ENCODE measurements at regions not wholly inside any gene's neighbourhood (a gene's known extent, or its start where the extent isn't known, plus 50 kb on each side); places are given as distances from the start of the nearest gene placed in this dataset.
"Not testable (repeated sequence)": the region's sequence is repeated elsewhere in the genome, so short reads cannot be mapped to it uniquely, and the experiment has no call there.

DNA sequence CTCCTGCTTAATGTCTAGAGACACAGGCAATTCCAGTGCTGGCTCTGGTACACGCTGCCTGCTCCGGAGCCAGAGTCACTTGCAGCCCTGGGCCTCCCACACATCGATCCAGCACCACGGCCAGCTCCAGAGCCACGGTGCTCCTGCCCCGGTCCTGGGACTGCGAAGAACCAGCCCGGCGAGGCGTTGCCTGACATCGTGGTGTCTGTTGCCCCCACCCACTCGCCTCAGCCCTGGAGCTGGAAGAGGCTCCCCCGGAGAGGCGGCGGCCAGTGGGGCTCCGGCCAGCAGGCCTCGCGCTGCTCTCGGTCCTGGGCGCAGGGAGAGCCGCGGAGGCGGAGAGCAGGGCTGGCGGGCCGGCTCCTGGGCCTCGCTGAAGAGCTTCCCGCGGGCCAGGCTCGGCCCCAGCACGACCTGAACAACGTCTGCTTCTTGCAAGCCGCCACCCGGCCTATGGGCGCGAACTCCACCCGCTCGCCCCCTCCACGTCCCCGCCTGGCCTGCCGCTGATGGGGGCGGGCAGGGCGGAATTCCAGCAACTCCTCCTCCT lies 364.8 kb downstream of the CEP170 start:
- peak overlapping the region in 1 of 3 experiments; percentile 41 for H3K4me3 Mint-ChIP-seq
- no peak overlapping the region for H3K27ac Mint-ChIP-seq

GRCh38 chr1:242886137-242886536 lies 361.6 kb upstream of the PLD5 start:
- no peaks in the 10 kb centered on the region for H3K4me1 Mint-ChIP-seq
- TF ChIP-seq, protein P1, sequence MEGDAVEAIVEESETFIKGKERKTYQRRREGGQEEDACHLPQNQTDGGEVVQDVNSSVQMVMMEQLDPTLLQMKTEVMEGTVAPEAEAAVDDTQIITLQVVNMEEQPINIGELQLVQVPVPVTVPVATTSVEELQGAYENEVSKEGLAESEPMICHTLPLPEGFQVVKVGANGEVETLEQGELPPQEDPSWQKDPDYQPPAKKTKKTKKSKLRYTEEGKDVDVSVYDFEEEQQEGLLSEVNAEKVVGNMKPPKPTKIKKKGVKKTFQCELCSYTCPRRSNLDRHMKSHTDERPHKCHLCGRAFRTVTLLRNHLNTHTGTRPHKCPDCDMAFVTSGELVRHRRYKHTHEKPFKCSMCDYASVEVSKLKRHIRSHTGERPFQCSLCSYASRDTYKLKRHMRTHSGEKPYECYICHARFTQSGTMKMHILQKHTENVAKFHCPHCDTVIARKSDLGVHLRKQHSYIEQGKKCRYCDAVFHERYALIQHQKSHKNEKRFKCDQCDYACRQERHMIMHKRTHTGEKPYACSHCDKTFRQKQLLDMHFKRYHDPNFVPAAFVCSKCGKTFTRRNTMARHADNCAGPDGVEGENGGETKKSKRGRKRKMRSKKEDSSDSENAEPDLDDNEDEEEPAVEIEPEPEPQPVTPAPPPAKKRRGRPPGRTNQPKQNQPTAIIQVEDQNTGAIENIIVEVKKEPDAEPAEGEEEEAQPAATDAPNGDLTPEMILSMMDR (IDR thresholded peaks at IDR 0.05; ENCODE audit: unreplicated experiment in 3 of 3) = no peak
- no peak overlapping the region for H3K4me3 Mint-ChIP-seq
- H3K36me3 Mint-ChIP-seq (ENCODE audit: low read depth) = no peaks in the 10 kb centered on the region
- H3K27me3 Mint-ChIP-seq (ENCODE audit: low read depth) = no peaks in the 10 kb centered on the region
- H3K27ac Mint-ChIP-seq = no peak overlapping the region
- H3K9me3 Mint-ChIP-seq = no peaks in the 10 kb centered on the region

More for the DNA sequence above, 364.8 kb downstream of the CEP170 start:
- Mint-ChIP-seq H3K36me3 (ENCODE audit: low read depth) (no peaks in the 10 kb centered on the region), H3K27me3 (ENCODE audit: low read depth) (peaks cover 10% of the 10 kb centered on the region), H3K9me3 (no peaks in the 10 kb centered on the region), H3K4me1 (no peaks in the 10 kb centered on the region)
- TF ChIP-seq, protein P1 (IDR thresholded peaks at IDR 0.05; ENCODE audit: unreplicated experiment in 3 of 3) = no peak

GRCh38 chr1:242880022-242880421 lies 355.5 kb upstream of the PLD5 start:
- not testable (repeated sequence) for H3K4me1 Mint-ChIP-seq; H3K36me3 Mint-ChIP-seq (ENCODE audit: low read depth); H3K4me3 Mint-ChIP-seq; H3K27ac Mint-ChIP-seq; H3K27me3 Mint-ChIP-seq (ENCODE audit: low read depth); H3K9me3 Mint-ChIP-seq

DNA sequence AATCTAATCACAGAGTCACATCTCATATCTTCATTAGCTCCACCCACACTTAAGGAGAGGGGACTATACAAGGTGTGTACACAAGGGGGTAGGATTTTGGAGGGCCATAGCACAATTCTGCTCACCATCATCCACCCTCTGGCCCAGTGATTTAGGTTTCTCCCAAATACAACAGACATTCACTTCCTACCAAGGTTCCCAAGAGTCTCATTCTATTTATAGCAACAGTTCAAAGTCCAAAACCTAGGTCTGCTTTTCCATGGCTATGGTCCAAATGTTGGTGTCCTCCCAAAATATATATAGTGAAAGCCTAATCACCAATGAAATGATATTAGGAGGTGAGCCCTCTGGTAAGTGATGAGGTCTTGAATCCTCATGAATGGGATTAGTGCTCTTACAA lies 353.2 kb upstream of the PLD5 start:
- Mint-ChIP-seq H3K27ac (no peak overlapping the region), H3K4me3 (no peak overlapping the region), H3K4me1 (no peaks in the 10 kb centered on the region), H3K27me3 (ENCODE audit: low read depth) (peaks cover 11% of the 10 kb centered on the region), H3K36me3 (ENCODE audit: low read depth) (no peaks in the 10 kb centered on the region), H3K9me3 (no peaks in the 10 kb centered on the region)
- TF ChIP-seq, protein P1 (IDR thresholded peaks at IDR 0.05; ENCODE audit: unreplicated experiment in 3 of 3) = no peak

DNA sequence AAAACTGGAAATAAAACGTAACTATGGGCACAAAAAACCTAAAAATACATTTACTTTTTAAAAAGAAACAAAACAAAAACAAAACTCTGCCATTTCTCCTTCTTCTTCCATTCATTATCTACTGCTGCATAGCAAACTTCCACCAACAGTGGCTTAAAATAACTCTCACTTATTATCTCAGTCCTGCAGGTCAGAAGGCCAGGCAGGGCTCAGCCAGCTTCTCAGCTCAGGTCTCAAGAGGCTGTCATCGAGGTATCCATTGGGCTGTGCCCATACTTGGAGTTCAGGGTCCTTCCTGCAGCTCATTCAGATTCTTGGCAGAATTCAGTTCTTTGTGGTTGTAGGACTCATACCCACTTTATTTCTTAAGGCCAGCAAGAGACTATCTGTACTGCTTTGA lies 352.7 kb upstream of the PLD5 start:
- peaks cover 11% of the 10 kb centered on the region for H3K27me3 Mint-ChIP-seq (ENCODE audit: low read depth)
- TF ChIP-seq, protein P1 (IDR thresholded peaks at IDR 0.05; ENCODE audit: unreplicated experiment in 3 of 3) = no peak
- no peaks in the 10 kb centered on the region for H3K9me3 Mint-ChIP-seq
- no peaks in the 10 kb centered on the region for H3K4me1 Mint-ChIP-seq
- no peaks in the 10 kb centered on the region for H3K36me3 Mint-ChIP-seq (ENCODE audit: low read depth)
- H3K4me3 Mint-ChIP-seq = no peak overlapping the region
- H3K27ac Mint-ChIP-seq = no peak overlapping the region

DNA sequence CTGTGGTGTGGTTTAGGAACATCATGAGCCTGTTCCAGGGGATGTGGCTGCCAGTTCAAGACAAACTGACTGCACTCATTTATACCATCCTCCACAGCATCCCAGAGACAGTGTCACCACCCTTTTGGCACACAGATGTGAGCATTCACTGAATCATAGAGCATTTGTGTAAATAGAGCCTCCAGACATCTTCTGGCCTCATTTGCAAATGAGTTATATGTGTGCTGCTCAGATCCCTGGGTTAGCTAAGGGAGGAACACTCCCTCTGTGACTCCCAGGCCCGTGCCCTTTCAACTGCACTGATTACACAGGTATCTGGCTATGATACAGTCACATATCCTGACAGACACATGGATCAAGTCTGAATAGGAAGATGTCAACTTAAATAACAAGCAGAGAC lies 351.5 kb upstream of the PLD5 start:
- Mint-ChIP-seq H3K9me3 (no peaks in the 10 kb centered on the region), H3K4me1 (no peaks in the 10 kb centered on the region)

More for the DNA sequence above, 351.5 kb upstream of the PLD5 start:
- TF ChIP-seq, protein P1 (IDR thresholded peaks at IDR 0.05; ENCODE audit: unreplicated experiment in 3 of 3) = no peak
- Mint-ChIP-seq H3K27me3 (ENCODE audit: low read depth) (peaks cover 11% of the 10 kb centered on the region), H3K36me3 (ENCODE audit: low read depth) (no peaks in the 10 kb centered on the region), H3K4me3 (no peak overlapping the region), H3K27ac (no peak overlapping the region)

Measured in nephron (organoid).